Kidney (tissue), 13 donors: ENCODE measurements at regions not wholly inside any gene's neighbourhood (a gene's known extent, or its start where the extent isn't known, plus 50 kb on each side); places are given as distances from the start of the nearest gene placed in this dataset.
"Not testable (repeated sequence)": the region's sequence is repeated elsewhere in the genome, so short reads cannot be mapped to it uniquely, and the experiment has no call there.

Experiments used
- DNase-seq, 5 donors: peaks; one replicate each; pipeline ENCODE4 v3.0.0-alpha.2; 2013 to 2020
- FAIRE-seq: peaks from 2 replicates; lab custom pipeline; 2012; peaks lifted over from hg19 to GRCh38; lab: Jason Lieb, UNC
- H3K27ac ChIP-seq, 2 donors: one replicate each; pipeline ENCODE4 v1.7.0; 2013; ENCODE audit warnings: low read depth in 2 of 2, low read length in 2 of 2, inconsistent platforms in 1 of 2
- H3K27me3 ChIP-seq: one replicate; pipeline ENCODE4 v1.7.1; 2013; ENCODE audit warnings: low read length, inconsistent platforms; ENCODE audit not compliant: control insufficient read depth, insufficient read depth
- H3K36me3 ChIP-seq, 3 donors: one replicate each; pipeline versions ENCODE4 v1.7.0 to v1.7.1; 2013; ENCODE audit warnings: low read length in 3 of 3, control low read depth in 1 of 3, inconsistent platforms in 1 of 3; ENCODE audit not compliant: insufficient read depth in 3 of 3, control insufficient read depth in 2 of 3
- H3K4me1 ChIP-seq, 3 donors: one replicate each; pipeline versions ENCODE4 v1.7.0 to v1.7.1; 2013; ENCODE audit warnings: low read length in 3 of 3, inconsistent platforms in 1 of 3, low read depth in 1 of 3; ENCODE audit not compliant: control insufficient read depth in 2 of 3, insufficient read depth in 2 of 3
- H3K4me3 ChIP-seq, 3 donors: one replicate each; pipeline versions ENCODE4 v1.7.0 to v1.8.1; 2013; ENCODE audit warnings: low read length in 3 of 3, control low read depth in 1 of 3, inconsistent platforms in 1 of 3
- H3K9ac ChIP-seq, 3 donors: one replicate each; pipeline versions ENCODE4 v1.7.0 to v1.7.1; 2013; ENCODE audit warnings: low read length in 3 of 3, control low read depth in 1 of 3, inconsistent platforms in 1 of 3
- H3K9me3 ChIP-seq, 3 donors: one replicate each; pipeline versions ENCODE4 v1.7.0 to v1.7.1; 2013; ENCODE audit warnings: low read length in 3 of 3, control low read depth in 1 of 3, inconsistent platforms in 1 of 3; ENCODE audit not compliant: control insufficient read depth in 2 of 3, insufficient read depth in 1 of 3
- CTCF ChIP-seq: IDR thresholded peaks from 3 replicates; pipeline ENCODE4 v1.5.1; 2012; ENCODE audit warnings: mild to moderate bottlenecking, moderate library complexity, borderline replicate concordance; ENCODE audit not compliant: insufficient read depth; ENCODE audit errors: extremely low read depth
- intact Hi-C: fragments of 100-400 bp; cut with DNase I; formaldehyde crosslinking; loops from one replicate; pipeline ENCODE4 v1.11.1; 2022
- donor health status: control.
- donor health status: control.
- donor health status: control.
- donor health status: control.
- donor health status: control.
- donor health status: DM: yes; HTN: yes; CAD: no.
- donor health status: Normal renal cell carcinoma (clear cell type).

GRCh38 chr9:6149315-6149714, 66.3 kb upstream of the IL33 start:
- H3K36me3 ChIP-seq: no peaks in the 10 kb centered on the region
- H3K4me1 ChIP-seq: no peaks in the 10 kb centered on the region
- no peaks in the 10 kb centered on the region for H3K9me3 ChIP-seq
- no peaks in the 10 kb centered on the region for H3K27me3 ChIP-seq
- no peak overlapping the region for H3K4me3 ChIP-seq
- H3K9ac ChIP-seq: no peak overlapping the region
- FAIRE-seq (no peak), DNase-seq (no peak)
- no peak for TF ChIP-seq CTCF
- H3K27ac ChIP-seq: no peak overlapping the region
- intact Hi-C loops: no loop called here

DNA sequence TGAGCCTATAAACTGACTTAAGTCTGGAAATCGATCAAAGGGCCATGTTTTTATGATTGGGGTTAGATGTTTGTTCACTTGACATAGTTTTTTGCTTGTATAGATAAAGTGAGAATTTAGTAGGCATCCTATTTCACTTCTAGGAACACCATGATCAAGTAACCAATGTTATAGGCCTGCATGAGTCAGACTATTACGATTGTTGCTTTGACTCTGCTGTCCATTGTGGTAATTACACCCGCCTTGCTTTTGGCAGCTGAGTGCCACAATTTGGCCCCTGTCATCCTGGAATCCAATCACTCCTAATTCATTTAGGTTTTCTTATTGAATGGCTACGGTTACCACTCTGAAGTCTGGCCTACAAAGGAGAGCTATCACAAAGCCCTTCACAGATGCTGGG, 67.8 kb upstream of the IL33 start:
- no peak overlapping the region for H3K4me3 ChIP-seq
- no peak overlapping the region for H3K9ac ChIP-seq
- TF ChIP-seq CTCF: no peak
- intact Hi-C loops: no loop called here
- DNase-seq: no peak
- no peaks in the 10 kb centered on the region for H3K9me3 ChIP-seq
- no peaks in the 10 kb centered on the region for H3K27me3 ChIP-seq
- H3K27ac ChIP-seq: no peak overlapping the region
- no peak for FAIRE-seq
- H3K4me1 ChIP-seq: no peaks in the 10 kb centered on the region
- H3K36me3 ChIP-seq: no peaks in the 10 kb centered on the region

DNA sequence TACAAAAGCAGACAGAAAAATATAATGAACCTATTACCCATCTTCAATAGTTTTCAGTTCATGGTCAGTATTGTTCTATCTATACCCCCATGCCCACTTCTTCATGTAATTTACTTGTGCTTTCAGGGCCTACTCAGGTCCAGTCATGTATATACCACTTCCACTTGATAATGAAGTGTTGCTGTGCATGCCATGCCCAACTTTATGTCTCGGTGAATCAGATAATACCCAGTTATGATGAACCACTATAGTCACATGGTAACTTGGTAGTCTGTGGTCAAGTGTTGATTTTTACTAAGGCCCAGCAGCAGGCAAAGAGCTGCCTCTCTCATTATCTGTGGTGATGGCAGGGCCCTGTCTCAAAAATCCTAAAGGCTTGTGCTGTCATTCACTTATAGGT, 70.7 kb upstream of the IL33 start:
- TF ChIP-seq CTCF: no peak
- Histone ChIP-seq H3K4me1 (no peaks in the 10 kb centered on the region), H3K27ac (no peak overlapping the region), H3K4me3 (no peak overlapping the region), H3K27me3 (no peaks in the 10 kb centered on the region), H3K9ac (no peak overlapping the region), H3K36me3 (no peaks in the 10 kb centered on the region), H3K9me3 (no peaks in the 10 kb centered on the region)
- FAIRE-seq (no peak), DNase-seq (no peak)
- intact Hi-C loops: no loop called here

- no peak for TF ChIP-seq CTCF
- Histone ChIP-seq H3K27ac (no peak overlapping the region), H3K36me3 (no peaks in the 10 kb centered on the region), H3K27me3 (no peaks in the 10 kb centered on the region), H3K9me3 (no peaks in the 10 kb centered on the region), H3K4me3 (no peak overlapping the region), H3K4me1 (no peaks in the 10 kb centered on the region), H3K9ac (no peak overlapping the region)
- DNase-seq (no peak), FAIRE-seq (no peak)
- intact Hi-C loops: no loop called here
Observed at GRCh38 chr9:6142799-6143454, 72.7 kb upstream of the IL33 start.

- H3K36me3 ChIP-seq, H3K4me1 ChIP-seq, intact Hi-C loops, H3K9ac ChIP-seq, H3K4me3 ChIP-seq, H3K9me3 ChIP-seq, H3K27ac ChIP-seq, H3K27me3 ChIP-seq, DNase-seq, FAIRE-seq: not testable (repeated sequence)
Observed at GRCh38 chr9:6135780-6136179, 79.8 kb upstream of the IL33 start.
